IPS-18c (cell line): ENCODE measurements at regions not wholly inside any gene's neighbourhood (a gene's known extent, or its start where the extent isn't known, plus 50 kb on each side); places are given as distances from the start of the nearest gene placed in this dataset.
"Not testable (repeated sequence)": the region's sequence is repeated elsewhere in the genome, so short reads cannot be mapped to it uniquely, and the experiment has no call there.

Source experiments
- H3K4me3 ChIP-seq: 2 replicates; pipeline ENCODE4 v1.7.0; 2013; ENCODE audit warnings: low read depth, mild to moderate bottlenecking, low read length, moderate library complexity; ENCODE audit not compliant: insufficient read depth
- H3K9me3 ChIP-seq: one replicate; pipeline ENCODE4 v1.6.1; 2013; ENCODE audit warnings: mild to moderate bottlenecking, low read length, moderate library complexity; ENCODE audit not compliant: control insufficient read depth, insufficient read depth

- no peak overlapping the region for H3K4me3 ChIP-seq
- H3K9me3 ChIP-seq: no peaks in the 10 kb centered on the region
These were observed 288.2 kb upstream of the SEMA6A start for GRCh38 chr5:116862632-116863455.

DNA sequence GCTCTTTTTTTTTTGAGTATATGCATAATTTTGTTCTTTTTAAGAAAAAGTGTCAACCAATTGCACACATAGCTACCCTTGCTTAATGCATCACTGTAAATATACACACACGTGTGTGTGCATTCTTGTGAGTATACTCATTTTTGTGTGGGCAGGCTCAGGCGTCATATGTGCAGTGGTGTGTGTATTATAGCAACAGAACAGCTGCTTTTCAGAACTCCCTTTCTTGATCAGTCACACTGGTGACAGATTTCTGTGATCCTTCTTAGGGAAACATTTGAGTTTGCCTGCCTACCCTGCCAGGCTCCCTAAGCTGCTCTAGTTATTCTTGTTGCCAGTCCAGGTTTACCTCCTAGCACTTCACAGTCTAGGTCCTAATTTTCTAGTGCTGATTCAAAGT, 287.0 kb upstream of the SEMA6A start:
- no peak overlapping the region for H3K4me3 ChIP-seq
- H3K9me3 ChIP-seq: no peaks in the 10 kb centered on the region

- Histone ChIP-seq H3K4me3 (no peak overlapping the region), H3K9me3 (no peaks in the 10 kb centered on the region)
These were observed 286.5 kb upstream of the SEMA6A start for GRCh38 chr5:116861097-116861496.

DNA sequence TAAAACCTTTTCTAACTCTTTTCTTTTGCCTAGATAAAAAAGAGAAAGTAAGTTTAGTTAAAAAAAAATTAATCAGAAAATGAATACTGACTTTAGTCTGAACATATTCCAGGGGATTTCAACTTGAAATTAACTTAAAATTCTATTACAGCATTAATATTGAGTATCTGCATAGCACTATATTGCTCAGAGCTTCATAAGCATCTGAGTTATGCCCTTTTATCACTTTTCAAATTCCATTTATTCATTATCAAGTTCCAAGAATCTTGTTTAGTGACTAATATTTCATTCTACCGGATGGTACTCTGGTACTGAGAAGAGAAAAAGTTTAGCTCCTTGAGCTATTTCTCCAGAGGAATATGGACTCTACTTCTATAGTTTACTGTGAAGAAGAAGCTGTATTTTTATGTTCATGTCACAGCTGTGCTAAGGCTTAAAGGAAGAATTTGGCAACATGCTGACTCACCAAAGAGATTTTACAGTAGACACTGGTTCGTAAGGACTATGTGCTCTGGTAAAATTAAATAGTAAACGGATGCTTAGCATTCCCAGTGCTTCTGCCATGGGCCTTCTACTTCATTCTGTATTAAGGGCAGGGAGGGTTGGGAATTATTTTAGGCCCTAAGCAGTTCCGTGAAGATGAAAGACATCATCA, 285.2 kb upstream of the SEMA6A start:
- no peak overlapping the region for H3K4me3 ChIP-seq

GRCh38 chr5:116858705-116859333, 284.2 kb upstream of the SEMA6A start:
- Histone ChIP-seq H3K4me3 (no peak overlapping the region), H3K9me3 (no peaks in the 10 kb centered on the region)

More for the DNA sequence above, 285.2 kb upstream of the SEMA6A start:
- H3K9me3 ChIP-seq: no peaks in the 10 kb centered on the region

- H3K9me3 ChIP-seq, H3K4me3 ChIP-seq: not testable (repeated sequence)
These were observed 283.4 kb upstream of the SEMA6A start for GRCh38 chr5:116858020-116858419.

DNA sequence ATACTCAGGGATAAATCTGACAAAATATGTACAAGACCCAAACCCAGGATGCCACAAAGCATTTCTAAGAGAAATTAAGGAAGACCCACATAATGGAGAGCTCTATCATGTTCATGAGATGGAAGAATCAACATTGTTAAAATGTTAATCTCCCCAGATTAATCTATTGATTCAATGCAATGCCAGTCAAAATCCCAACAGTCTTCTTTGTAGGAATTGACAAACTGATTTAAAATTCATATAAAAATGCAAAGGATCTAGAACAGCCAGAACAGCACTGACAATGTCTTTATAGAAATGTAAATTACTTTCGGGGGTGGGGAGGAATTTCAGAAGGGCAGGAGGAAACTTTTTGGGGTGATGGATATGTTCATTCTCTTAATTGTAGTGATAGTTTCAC, 281.6 kb upstream of the SEMA6A start:
- no peak overlapping the region for H3K4me3 ChIP-seq
- H3K9me3 ChIP-seq: no peaks in the 10 kb centered on the region

GRCh38 chr5:116853992-116854391, 279.4 kb upstream of the SEMA6A start:
- H3K9me3 ChIP-seq: no peaks in the 10 kb centered on the region

DNA sequence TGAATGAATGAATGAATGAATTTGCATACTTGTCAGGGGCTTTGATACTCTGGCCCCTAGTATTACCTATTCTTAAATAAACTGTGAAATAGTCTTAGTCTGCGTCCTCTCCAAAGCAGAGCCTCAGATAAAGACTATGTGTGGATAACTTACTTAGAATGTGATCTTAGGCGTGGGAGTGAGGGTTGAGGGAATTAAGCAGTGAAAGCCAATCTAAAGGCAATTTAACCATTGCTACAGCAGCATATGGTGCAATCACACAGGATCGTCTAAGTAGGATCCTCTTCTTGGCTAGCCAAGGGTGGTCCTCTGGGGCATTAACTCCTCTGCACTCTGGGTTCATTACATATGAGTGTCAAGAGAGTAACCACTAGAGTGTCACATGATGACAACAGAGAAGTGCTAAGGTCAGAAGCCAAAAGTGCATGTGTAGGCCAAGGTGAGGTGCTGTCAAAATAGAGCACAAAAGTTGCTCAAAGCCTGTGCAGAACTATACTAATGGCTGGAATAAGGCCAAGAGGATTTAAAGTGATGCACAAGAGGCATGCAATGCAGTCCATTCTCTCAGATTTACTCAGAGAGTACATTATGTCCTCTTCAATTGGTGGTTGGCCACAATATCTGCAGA, 274.4 kb upstream of the SEMA6A start:
- Histone ChIP-seq H3K4me3 (no peak overlapping the region), H3K9me3 (no peaks in the 10 kb centered on the region)

More at GRCh38 chr5:116853992-116854391, 279.4 kb upstream of the SEMA6A start:
- no peak overlapping the region for H3K4me3 ChIP-seq

GRCh38 chr5:116847960-116848359, 273.3 kb upstream of the SEMA6A start:
- no peak overlapping the region for H3K4me3 ChIP-seq

GRCh38 chr5:116844015-116844414, 269.4 kb upstream of the SEMA6A start:
- Histone ChIP-seq H3K9me3 (no peaks in the 10 kb centered on the region), H3K4me3 (no peak overlapping the region)

More at GRCh38 chr5:116847960-116848359, 273.3 kb upstream of the SEMA6A start:
- no peaks in the 10 kb centered on the region for H3K9me3 ChIP-seq

- H3K9me3 ChIP-seq: no peaks in the 10 kb centered on the region
- no peak overlapping the region for H3K4me3 ChIP-seq
These were observed 267.9 kb upstream of the SEMA6A start for GRCh38 chr5:116842514-116842961.

- Histone ChIP-seq H3K9me3 (no peaks in the 10 kb centered on the region), H3K4me3 (no peak overlapping the region)
These were observed 267.1 kb upstream of the SEMA6A start for GRCh38 chr5:116841734-116842133.

- Histone ChIP-seq H3K9me3 (no peaks in the 10 kb centered on the region), H3K4me3 (no peak overlapping the region)
These were observed 263.5 kb upstream of the SEMA6A start for GRCh38 chr5:116838011-116838536.

GRCh38 chr5:116834796-116835515, 260.3 kb upstream of the SEMA6A start:
- H3K9me3 ChIP-seq: no peaks in the 10 kb centered on the region
- H3K4me3 ChIP-seq: no peak overlapping the region

GRCh38 chr5:116830079-116830478, 255.5 kb upstream of the SEMA6A start:
- Histone ChIP-seq H3K9me3 (no peaks in the 10 kb centered on the region), H3K4me3 (no peak overlapping the region)

GRCh38 chr5:116827078-116827477, 252.5 kb upstream of the SEMA6A start:
- Histone ChIP-seq H3K4me3 (no peak overlapping the region), H3K9me3 (no peaks in the 10 kb centered on the region)
